ENCODE measurements at regions not wholly inside any gene's neighbourhood (a gene's known extent, or its start where the extent isn't known, plus 50 kb on each side); places are given as distances from the start of the nearest gene placed in this dataset.

- DNase-seq, result no peak
Observed at GRCh38 chr3:176969066-176969465, 228.2 kb downstream of the TBL1XR1 start.

GRCh38 chr3:176968631-176969030, 228.7 kb downstream of the TBL1XR1 start:
- DNase-seq, result no peak

- no peak for DNase-seq
Observed at GRCh38 chr3:176967522-176967921, 229.8 kb downstream of the TBL1XR1 start.

- peak; percentile 72 for DNase-seq
Observed at GRCh38 chr3:176964661-176965060, 232.6 kb downstream of the TBL1XR1 start.

GRCh38 chr3:176961916-176962315, 235.4 kb downstream of the TBL1XR1 start:
- no peak for DNase-seq

GRCh38 chr3:176959867-176960266, 237.4 kb downstream of the TBL1XR1 start:
- no peak for DNase-seq

GRCh38 chr3:176958560-176958959, 238.7 kb downstream of the TBL1XR1 start:
- no peak for DNase-seq

- no peak for DNase-seq
Observed at GRCh38 chr3:176954517-176954916, 242.8 kb downstream of the TBL1XR1 start.

- no peak for DNase-seq
Observed at GRCh38 chr3:176953106-176954060, 243.9 kb downstream of the TBL1XR1 start.

- no peak for DNase-seq
Observed at GRCh38 chr3:176951586-176952292, 245.5 kb downstream of the TBL1XR1 start.

- DNase-seq, result no peak
Observed at GRCh38 chr3:176951144-176951543, 246.1 kb downstream of the TBL1XR1 start.

- no peak for DNase-seq
Observed at GRCh38 chr3:176950743-176951142, 246.5 kb downstream of the TBL1XR1 start.

- no peak for DNase-seq
Observed at GRCh38 chr3:176948151-176948550, 249.1 kb downstream of the TBL1XR1 start.

- no peak for DNase-seq
Observed at GRCh38 chr3:176946202-176946601, 251.1 kb downstream of the TBL1XR1 start.

GRCh38 chr3:176942305-176942704, 255.0 kb downstream of the TBL1XR1 start:
- DNase-seq, result no peak

GRCh38 chr3:176941689-176942088, 255.6 kb downstream of the TBL1XR1 start:
- no peak for DNase-seq

GRCh38 chr3:176939022-176939817, 258.1 kb downstream of the TBL1XR1 start:
- peak; percentile 63 for DNase-seq

GRCh38 chr3:176937994-176938393, 259.3 kb downstream of the TBL1XR1 start:
- no peak for DNase-seq

- DNase-seq, result no peak
Observed at GRCh38 chr3:176937541-176937940, 259.7 kb downstream of the TBL1XR1 start.

- no peak for DNase-seq
Observed at GRCh38 chr3:176935194-176935888, 261.9 kb downstream of the TBL1XR1 start.

GRCh38 chr3:176934698-176935097, 262.6 kb downstream of the TBL1XR1 start:
- DNase-seq, result no peak

GRCh38 chr3:176933704-176934103, 263.6 kb downstream of the TBL1XR1 start:
- no peak for DNase-seq

GRCh38 chr3:176932433-176932832, 264.8 kb downstream of the TBL1XR1 start:
- no peak for DNase-seq

Measured in inflammatory macrophage treated with lipopolysaccharide for 4 hours (primary cell).